ENCODE measurements at regions not wholly inside any gene's neighbourhood (a gene's known extent, or its start where the extent isn't known, plus 50 kb on each side); places are given as distances from the start of the nearest gene placed in this dataset.
"Not testable (repeated sequence)": the region's sequence is repeated elsewhere in the genome, so short reads cannot be mapped to it uniquely, and the experiment has no call there.

DNA sequence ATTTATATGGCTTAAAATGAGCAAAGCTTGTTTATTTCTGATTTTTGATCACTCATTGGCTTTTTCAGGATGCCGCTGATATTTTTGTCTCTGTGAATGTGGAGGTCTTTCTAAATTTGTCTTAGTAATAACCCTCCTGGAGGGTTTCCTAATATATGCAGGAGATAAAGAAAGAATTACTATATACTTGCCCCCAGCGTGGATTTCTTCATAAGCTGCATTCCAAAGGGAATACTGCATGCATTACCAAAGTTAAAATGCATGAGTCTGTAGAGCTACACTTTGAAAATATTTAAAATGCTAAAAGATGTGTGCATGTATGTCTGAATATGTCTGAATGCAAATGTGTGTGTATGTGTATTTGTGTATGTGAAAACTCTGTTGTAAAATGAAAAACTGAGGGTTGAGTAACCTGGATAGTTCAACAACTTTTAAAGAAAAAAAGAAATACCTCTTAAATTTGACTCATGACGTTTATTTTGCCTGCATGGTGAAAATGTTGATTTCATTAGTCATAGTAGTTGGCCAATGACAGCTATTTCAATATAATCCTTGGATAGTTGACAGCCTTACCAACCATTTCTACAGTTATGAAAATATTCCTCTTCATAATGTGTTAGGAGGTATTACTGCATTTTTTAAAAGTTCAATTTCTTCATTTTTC lies 113.2 kb upstream of the ZNF827 start:
- ChIA-PET POLR2A (interaction anchor here (0.6 to 6.6 kb wide), 2 partner anchors 8 to 114 kb away, joined by 5 to 81 read pairs; no protein-coding TSS in a partner anchor), CTCF (interaction anchor here (0.8 kb wide), 1 partner anchor 8 kb away, joined by 3 read pairs; no protein-coding TSS in a partner anchor)
- DNase-seq = no peak
- no peak overlapping the region for H3K4me3 Mint-ChIP-seq
- no peaks in the 10 kb centered on the region for H3K36me3 Mint-ChIP-seq (ENCODE audit: low read depth)
- no peak overlapping the region for H3K27ac Mint-ChIP-seq
- TF ChIP-seq, protein P1, sequence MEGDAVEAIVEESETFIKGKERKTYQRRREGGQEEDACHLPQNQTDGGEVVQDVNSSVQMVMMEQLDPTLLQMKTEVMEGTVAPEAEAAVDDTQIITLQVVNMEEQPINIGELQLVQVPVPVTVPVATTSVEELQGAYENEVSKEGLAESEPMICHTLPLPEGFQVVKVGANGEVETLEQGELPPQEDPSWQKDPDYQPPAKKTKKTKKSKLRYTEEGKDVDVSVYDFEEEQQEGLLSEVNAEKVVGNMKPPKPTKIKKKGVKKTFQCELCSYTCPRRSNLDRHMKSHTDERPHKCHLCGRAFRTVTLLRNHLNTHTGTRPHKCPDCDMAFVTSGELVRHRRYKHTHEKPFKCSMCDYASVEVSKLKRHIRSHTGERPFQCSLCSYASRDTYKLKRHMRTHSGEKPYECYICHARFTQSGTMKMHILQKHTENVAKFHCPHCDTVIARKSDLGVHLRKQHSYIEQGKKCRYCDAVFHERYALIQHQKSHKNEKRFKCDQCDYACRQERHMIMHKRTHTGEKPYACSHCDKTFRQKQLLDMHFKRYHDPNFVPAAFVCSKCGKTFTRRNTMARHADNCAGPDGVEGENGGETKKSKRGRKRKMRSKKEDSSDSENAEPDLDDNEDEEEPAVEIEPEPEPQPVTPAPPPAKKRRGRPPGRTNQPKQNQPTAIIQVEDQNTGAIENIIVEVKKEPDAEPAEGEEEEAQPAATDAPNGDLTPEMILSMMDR (IDR thresholded peaks at IDR 0.05) = no peak
- intact Hi-C loops (cut with micrococcal nuclease) = no loop called here
- H3K27me3 Mint-ChIP-seq = no peaks in the 10 kb centered on the region
- H3K9me3 Mint-ChIP-seq = peaks cover 2% of the 10 kb centered on the region
- H3K4me1 Mint-ChIP-seq = peaks cover 63% of the 10 kb centered on the region
- no peak for ATAC-seq (ENCODE audit: low read depth)

- Mint-ChIP-seq H3K4me3 (no peak overlapping the region), H3K36me3 (ENCODE audit: low read depth) (no peaks in the 10 kb centered on the region), H3K9me3 (peaks cover 8% of the 10 kb centered on the region), H3K27me3 (no peaks in the 10 kb centered on the region), H3K4me1 (peaks cover 70% of the 10 kb centered on the region), H3K27ac (no peak overlapping the region)
- TF ChIP-seq, protein P1 (IDR thresholded peaks at IDR 0.05) = no peak
- intact Hi-C loops (cut with micrococcal nuclease) = no loop called here
- ChIA-PET CTCF (interaction anchor here (0.7 to 0.8 kb wide), 2 partner anchors 9 to 95 kb away, joined by 3 read pairs; no protein-coding TSS in a partner anchor), POLR2A (interaction anchor here (2.2 to 6.6 kb wide), 2 partner anchors 8 to 20 kb away, joined by 16 to 81 read pairs; no protein-coding TSS in a partner anchor)
- no peak for DNase-seq
- ATAC-seq (ENCODE audit: low read depth) = no peak
Measured at GRCh38 chr4:146051223-146051622, 112.6 kb upstream of the ZNF827 start.

- Mint-ChIP-seq H3K27ac (peak overlapping the region; percentile 81), H3K36me3 (ENCODE audit: low read depth) (no peaks in the 10 kb centered on the region), H3K27me3 (no peaks in the 10 kb centered on the region), H3K4me1 (peaks cover 73% of the 10 kb centered on the region), H3K9me3 (peaks cover 8% of the 10 kb centered on the region), H3K4me3 (peak overlapping the region; percentile 50)
- POLR2A ChIA-PET = interaction anchor here (0.6 to 6.6 kb wide), 16 partner anchors 9 to 1047 kb away, joined by 3 to 81 read pairs (median 6); partner anchors contain the start of gene ZNF827
- intact Hi-C loops (cut with micrococcal nuclease) = loop anchor here (1.0 to 2.0 kb wide), 4 partner anchors 9 to 93 kb away; no protein-coding TSS in a partner anchor
- CTCF ChIA-PET = interaction anchor here (0.9 to 1.6 kb wide), 3 partner anchors 10 to 46 kb away, joined by 4 to 6 read pairs (median 4); no protein-coding TSS in a partner anchor
- TF ChIP-seq, protein P1 (IDR thresholded peaks at IDR 0.05) = no peak
- DNase-seq = no peak
- ATAC-seq (ENCODE audit: low read depth) = peak; percentile 90
Measured at GRCh38 chr4:146049802-146050201, 111.2 kb upstream of the ZNF827 start.

GRCh38 chr4:146047768-146048167 lies 109.1 kb upstream of the ZNF827 start:
- not testable (repeated sequence) for H3K27me3 Mint-ChIP-seq; H3K27ac Mint-ChIP-seq; DNase-seq; H3K9me3 Mint-ChIP-seq; H3K4me3 Mint-ChIP-seq; H3K36me3 Mint-ChIP-seq (ENCODE audit: low read depth); ATAC-seq (ENCODE audit: low read depth)
- ChIA-PET POLR2A (interaction anchor here (1.1 to 6.6 kb wide), 2 partner anchors 12 to 15 kb away, joined by 3 to 81 read pairs; no protein-coding TSS in a partner anchor), CTCF (interaction anchor here (0.7 kb wide), 1 partner anchor 11 kb away, joined by 3 read pairs; no protein-coding TSS in a partner anchor)
- peaks cover 77% of the 10 kb centered on the region for H3K4me1 Mint-ChIP-seq
- intact Hi-C loops (cut with micrococcal nuclease) = loop anchor here (2.0 kb wide), 2 partner anchors 63 to 91 kb away; no protein-coding TSS in a partner anchor

- Mint-ChIP-seq H3K27ac (no peak overlapping the region), H3K4me1 (peaks cover 38% of the 10 kb centered on the region), H3K36me3 (ENCODE audit: low read depth) (no peaks in the 10 kb centered on the region), H3K27me3 (no peaks in the 10 kb centered on the region), H3K9me3 (peaks cover 2% of the 10 kb centered on the region), H3K4me3 (no peak overlapping the region)
- TF ChIP-seq, protein P1 (IDR thresholded peaks at IDR 0.05) = no peak
- DNase-seq (no peak), ATAC-seq (ENCODE audit: low read depth) (no peak)
- ChIA-PET CTCF (no interaction called here), POLR2A (interaction anchor here (0.7 kb wide), 1 partner anchor 8 kb away, joined by 5 read pairs; no protein-coding TSS in a partner anchor)
- intact Hi-C loops (cut with micrococcal nuclease) = no loop called here
Measured at GRCh38 chr4:146041139-146042004, 102.7 kb upstream of the ZNF827 start.

Measured in activated B cell treated with CpG ODN at 0.5 μM for 24 hours (primary cell).